ENCODE measurements at regions not wholly inside any gene's neighbourhood (a gene's known extent, or its start where the extent isn't known, plus 50 kb on each side); places are given as distances from the start of the nearest gene placed in this dataset.

DNA sequence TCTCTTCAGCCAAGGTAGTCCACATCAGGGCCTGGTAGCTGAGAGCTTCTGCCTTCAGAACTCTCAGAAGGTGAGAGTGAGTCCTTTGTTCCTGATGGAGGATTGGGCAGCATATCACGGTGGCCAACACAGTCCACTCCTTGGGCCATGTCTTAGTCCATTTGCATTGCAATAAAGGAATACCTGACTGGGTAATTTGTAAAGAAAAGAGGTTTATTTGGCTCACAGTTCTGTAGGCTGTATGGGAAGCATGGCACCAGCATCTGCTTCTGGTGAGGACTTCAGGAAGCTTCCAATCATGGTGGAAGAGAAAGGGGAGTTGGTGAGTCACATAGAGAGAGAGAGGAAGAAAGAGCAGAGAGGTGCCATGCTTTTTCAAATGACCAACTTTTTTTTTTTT is 98.8 kb downstream of the ADCYAP1 start (continued):
- no peak for TF ChIP-seq EGR1 (IDR thresholded peaks at IDR 0.05; ENCODE audit: low read depth in 2 of 2)

- Histone ChIP-seq H3K9ac (ENCODE audit: low read depth in 1 of 2, low read length in 2 of 2) (no peak overlapping the region), H3K36me3 (ENCODE audit: control insufficient read depth in 4 of 4, insufficient read depth in 3 of 4, low read depth in 1 of 4, low read length in 3 of 4) (no peaks in the 10 kb centered on the region), H3K27ac (ENCODE audit: low read depth in 1 of 2, low read length in 2 of 2) (no peak overlapping the region), H3K4me1 (ENCODE audit: control insufficient read depth in 4 of 4, insufficient read depth in 4 of 4, low read length in 3 of 4) (no peaks in the 10 kb centered on the region), H3K4me3 (ENCODE audit: low read depth in 1 of 3, low read length in 3 of 3) (no peak overlapping the region), H3K9me3 (ENCODE audit: control insufficient read depth in 4 of 4, low read length in 3 of 4) (no peaks in the 10 kb centered on the region), H3K27me3 (ENCODE audit: control insufficient read depth in 4 of 4, insufficient read depth in 4 of 4, low read length in 3 of 4) (no peaks in the 10 kb centered on the region)
- WGBS: 74% methylated on average over 3 of the region's 3 CpGs
- TF ChIP-seq REST (IDR thresholded peaks at IDR 0.05): no peak
- TF ChIP-seq GABPA (IDR thresholded peaks at IDR 0.05 in 1 of 2, conservative IDR thresholded peaks at IDR 0.05 in 1 of 2): no peak
- no peak for TF ChIP-seq TAF1 (conservative IDR thresholded peaks at IDR 0.05)
- TF ChIP-seq YY1 (IDR thresholded peaks at IDR 0.05): no peak
- no peak for TF ChIP-seq ATF3 (IDR thresholded peaks at IDR 0.05)
- no peak for TF ChIP-seq ZBTB33 (IDR thresholded peaks at IDR 0.05)
- TF ChIP-seq SP1 (IDR thresholded peaks at IDR 0.05): no peak
- TF ChIP-seq EGR1 (IDR thresholded peaks at IDR 0.05; ENCODE audit: low read depth in 2 of 2): no peak
- TF ChIP-seq RAD21 (IDR thresholded peaks at IDR 0.05): no peak
- no peak for TF ChIP-seq JUND (IDR thresholded peaks at IDR 0.05)
- no peak for TF ChIP-seq FOXA1 (IDR thresholded peaks at IDR 0.05)
- TF ChIP-seq FOXA2 (IDR thresholded peaks at IDR 0.05): no peak
- no peak for TF ChIP-seq MAX (IDR thresholded peaks at IDR 0.05)
- TF ChIP-seq CTCF (IDR thresholded peaks at IDR 0.05; ENCODE audit: low read depth, low read length, missing input control): no peak
- TF ChIP-seq RXRA (IDR thresholded peaks at IDR 0.05): no peak
- no peak for TF ChIP-seq HNF4G (IDR thresholded peaks at IDR 0.05)
- TF ChIP-seq NR2F2 (IDR thresholded peaks at IDR 0.05): no peak
- no peak for TF ChIP-seq HNF4A (conservative IDR thresholded peaks at IDR 0.05)
- DNase-seq (ENCODE audit: low spot score): no peak
Measured at GRCh38 chr18:1006304-1006703, 101.6 kb downstream of the ADCYAP1 start.
